Effector memory CD4-positive, alpha-beta T cell (primary cell): ENCODE measurements at regions not wholly inside any gene's neighbourhood (a gene's known extent, or its start where the extent isn't known, plus 50 kb on each side); places are given as distances from the start of the nearest gene placed in this dataset.
A peak's percentile ranks its signal among the peaks of the same experiment; 100 is the strongest.

ENCODE experiments used
- DNase-seq, 3 donors: peaks; one replicate each; pipeline ENCODE4 v3.0.0-alpha.2; 2020
- H3K27ac ChIP-seq: 2 replicates; pipeline ENCODE4 v1.7.0; 2013; ENCODE audit warnings: mild to moderate bottlenecking, low read length, moderate library complexity; ENCODE audit not compliant: insufficient read depth, poor library complexity, severe bottlenecking
- H3K27me3 ChIP-seq: replicated peaks from 2 replicates; pipeline ENCODE4 v1.7.0; 2013; ENCODE audit warnings: mild to moderate bottlenecking, low read length; ENCODE audit not compliant: insufficient read depth, control insufficient read depth, poor library complexity, severe bottlenecking
- H3K36me3 ChIP-seq: 2 replicates; pipeline ENCODE4 v1.7.0; 2013; ENCODE audit warnings: mild to moderate bottlenecking, low read length, moderate library complexity; ENCODE audit not compliant: control insufficient read depth, insufficient read depth
- H3K4me1 ChIP-seq: 2 replicates; pipeline ENCODE4 v1.7.0; 2013; ENCODE audit warnings: low read length, mild to moderate bottlenecking; ENCODE audit not compliant: control insufficient read depth, insufficient read depth, poor library complexity, severe bottlenecking
- H3K4me3 ChIP-seq: 2 replicates; pipeline ENCODE4 v1.7.0; 2013; ENCODE audit warnings: low read length, low read depth, mild to moderate bottlenecking; ENCODE audit not compliant: insufficient read depth, poor library complexity, severe bottlenecking
- H3K9me3 ChIP-seq: 2 replicates; pipeline ENCODE4 v1.7.0; 2013; ENCODE audit warnings: mild to moderate bottlenecking, low read length, moderate library complexity; ENCODE audit not compliant: control insufficient read depth

GRCh38 chr13:74084375-74084935 is 49.7 kb downstream of the KLF12 start:
- Histone ChIP-seq H3K9me3 (no peaks in the 10 kb centered on the region), H3K4me3 (no peak overlapping the region), H3K4me1 (peaks cover 6% of the 10 kb centered on the region), H3K36me3 (no peaks in the 10 kb centered on the region), H3K27me3 (no peaks in the 10 kb centered on the region), H3K27ac (no peak overlapping the region)
- no peak for DNase-seq

GRCh38 chr13:74082741-74083160 is 51.5 kb downstream of the KLF12 start:
- H3K4me1 ChIP-seq = peaks cover 6% of the 10 kb centered on the region
- H3K4me3 ChIP-seq = no peak overlapping the region
- no peaks in the 10 kb centered on the region for H3K27me3 ChIP-seq
- no peaks in the 10 kb centered on the region for H3K9me3 ChIP-seq
- H3K27ac ChIP-seq = no peak overlapping the region
- DNase-seq = no peak
- H3K36me3 ChIP-seq = no peaks in the 10 kb centered on the region

GRCh38 chr13:74080762-74081161 is 53.4 kb downstream of the KLF12 start:
- DNase-seq = no peak
- Histone ChIP-seq H3K27me3 (no peaks in the 10 kb centered on the region), H3K36me3 (no peaks in the 10 kb centered on the region), H3K9me3 (no peaks in the 10 kb centered on the region), H3K27ac (no peak overlapping the region), H3K4me1 (peaks cover 6% of the 10 kb centered on the region), H3K4me3 (no peak overlapping the region)

GRCh38 chr13:74077792-74078191 is 56.4 kb downstream of the KLF12 start:
- no peak overlapping the region for H3K27ac ChIP-seq
- no peak for DNase-seq
- no peaks in the 10 kb centered on the region for H3K27me3 ChIP-seq
- H3K36me3 ChIP-seq = no peaks in the 10 kb centered on the region
- H3K9me3 ChIP-seq = no peaks in the 10 kb centered on the region
- H3K4me3 ChIP-seq = no peak overlapping the region
- H3K4me1 ChIP-seq = peaks cover 9% of the 10 kb centered on the region

- Histone ChIP-seq H3K36me3 (no peaks in the 10 kb centered on the region), H3K4me1 (peaks cover 9% of the 10 kb centered on the region), H3K9me3 (no peaks in the 10 kb centered on the region)
These were observed 56.8 kb downstream of the KLF12 start for GRCh38 chr13:74077375-74077774.

GRCh38 chr13:74074723-74075122 is 59.5 kb downstream of the KLF12 start:
- no peak overlapping the region for H3K4me3 ChIP-seq
- no peaks in the 10 kb centered on the region for H3K36me3 ChIP-seq
- peaks cover 13% of the 10 kb centered on the region for H3K4me1 ChIP-seq
- H3K27me3 ChIP-seq = no peaks in the 10 kb centered on the region
- H3K27ac ChIP-seq = no peak overlapping the region
- no peaks in the 10 kb centered on the region for H3K9me3 ChIP-seq
- no peak for DNase-seq

More at GRCh38 chr13:74077375-74077774, 56.8 kb downstream of the KLF12 start:
- Histone ChIP-seq H3K27ac (no peak overlapping the region), H3K4me3 (no peak overlapping the region), H3K27me3 (no peaks in the 10 kb centered on the region)
- no peak for DNase-seq

GRCh38 chr13:74073274-74073673 is 60.9 kb downstream of the KLF12 start:
- H3K4me1 ChIP-seq = peaks cover 13% of the 10 kb centered on the region
- no peak overlapping the region for H3K4me3 ChIP-seq
- no peaks in the 10 kb centered on the region for H3K27me3 ChIP-seq
- H3K27ac ChIP-seq = no peak overlapping the region
- no peak for DNase-seq
- no peaks in the 10 kb centered on the region for H3K9me3 ChIP-seq
- no peaks in the 10 kb centered on the region for H3K36me3 ChIP-seq

GRCh38 chr13:74070513-74070912 is 63.7 kb downstream of the KLF12 start:
- DNase-seq = no peak
- H3K27ac ChIP-seq = peak overlapping the region; percentile 16

GRCh38 chr13:74070065-74070464 is 64.1 kb downstream of the KLF12 start:
- Histone ChIP-seq H3K4me1 (peaks cover 13% of the 10 kb centered on the region), H3K9me3 (no peaks in the 10 kb centered on the region), H3K27me3 (no peaks in the 10 kb centered on the region), H3K4me3 (peak overlapping the region; percentile 17), H3K36me3 (no peaks in the 10 kb centered on the region), H3K27ac (peak overlapping the region; percentile 16)
- peak; percentile 9 to 39 (median 18) for DNase-seq

More at GRCh38 chr13:74070513-74070912, 63.7 kb downstream of the KLF12 start:
- no peaks in the 10 kb centered on the region for H3K36me3 ChIP-seq
- peaks cover 13% of the 10 kb centered on the region for H3K4me1 ChIP-seq
- peak overlapping the region; percentile 17 for H3K4me3 ChIP-seq
- H3K27me3 ChIP-seq = no peaks in the 10 kb centered on the region
- H3K9me3 ChIP-seq = no peaks in the 10 kb centered on the region

GRCh38 chr13:74068471-74068870 is 65.7 kb downstream of the KLF12 start:
- no peak overlapping the region for H3K4me3 ChIP-seq
- no peaks in the 10 kb centered on the region for H3K9me3 ChIP-seq
- H3K27me3 ChIP-seq = no peaks in the 10 kb centered on the region
- peak in 1 of 3 donors; percentile 15 for DNase-seq
- no peak overlapping the region for H3K27ac ChIP-seq
- H3K4me1 ChIP-seq = peaks cover 9% of the 10 kb centered on the region
- H3K36me3 ChIP-seq = no peaks in the 10 kb centered on the region
